HEK293 (cell line): ENCODE measurements at regions not wholly inside any gene's neighbourhood (a gene's known extent, or its start where the extent isn't known, plus 50 kb on each side); places are given as distances from the start of the nearest gene placed in this dataset.

Experiments used
- CTCF ChIA-PET: fragments of 350-600 bp; formaldehyde crosslinking; extraction: SDS; loops from one replicate; lab custom pipeline; 2021; ENCODE audit warnings: antibody characterized with exemption; lab: Yijun Ruan, JAX
- POLR2A ChIA-PET: fragments of 300-600 bp; formaldehyde crosslinking; extraction: SDS; loops from one replicate; lab custom pipeline; 2020; ENCODE audit warnings: antibody characterized with exemption, inconsistent platforms; lab: Yijun Ruan, JAX
- H3K27ac ChIP-seq: fragments of 200-500 bp; sonication (Bioruptor generic); 2 replicates; pipeline ENCODE4 v1.5.1; 2014; ENCODE audit warnings: low read depth, low read length, control low read depth, inconsistent platforms; ENCODE audit errors: extremely low read depth
- H3K36me3 ChIP-seq, 2 experiments: fragments of 200-500 bp in 1 of 2; sonication (Bioruptor generic) in 1 of 2; 1 replicate in 1 of 2; 2 replicates in 1 of 2; pipeline ENCODE4 v1.5.1; 2014 to 2017; ENCODE audit warnings: inconsistent platforms in 2 of 2, low read length in 2 of 2; ENCODE audit not compliant: control insufficient read depth in 2 of 2, insufficient read depth in 1 of 2
- H3K4me1 ChIP-seq: fragments of 200-500 bp; sonication (Bioruptor generic); 2 replicates; pipeline ENCODE4 v1.5.1; 2014; ENCODE audit warnings: mild to moderate bottlenecking, low read length, inconsistent platforms; ENCODE audit not compliant: control insufficient read depth, insufficient read depth
- H3K4me3 ChIP-seq: 2 replicates; pipeline ENCODE4 v1.5.1; 2011; ENCODE audit warnings: low read depth, mild to moderate bottlenecking, control low read depth, low read length, moderate library complexity
- H3K9me3 ChIP-seq: fragments of 200-500 bp; sonication (Bioruptor generic); 2 replicates; pipeline ENCODE4 v1.5.1; 2014; ENCODE audit warnings: low read depth, low read length, inconsistent platforms; ENCODE audit not compliant: control insufficient read depth, insufficient read depth
- GLIS2 ChIP-seq: fragments of 450-650 bp; formaldehyde crosslinking; IDR thresholded peaks from 2 replicates; pipeline ENCODE4 v1.5.1; 2016; ENCODE audit warnings: missing biosample characterization, missing genetic modification characterization
- HOXC10 ChIP-seq: sonication (generic); formaldehyde crosslinking; IDR thresholded peaks from 2 replicates; pipeline ENCODE4 v1.8.1; 2023; ENCODE audit warnings: mild to moderate bottlenecking, missing genetic modification reagents
- MYNN ChIP-seq: fragments of 450-650 bp; formaldehyde crosslinking; IDR thresholded peaks from 2 replicates; pipeline ENCODE4 v1.5.1; 2016; ENCODE audit warnings: missing biosample characterization, missing genetic modification characterization, borderline replicate concordance
- OSR2 ChIP-seq: fragments of 450-650 bp; formaldehyde crosslinking; IDR thresholded peaks from 2 replicates; pipeline ENCODE4 v1.5.1; 2016; ENCODE audit warnings: missing biosample characterization, missing genetic modification characterization
- PRDM1 ChIP-seq: fragments of 450-650 bp; formaldehyde crosslinking; IDR thresholded peaks from 2 replicates; pipeline ENCODE4; 2016; ENCODE audit warnings: missing biosample characterization, missing genetic modification characterization
- WT1 ChIP-seq: fragments of 450-650 bp; formaldehyde crosslinking; IDR thresholded peaks from 2 replicates; pipeline ENCODE4 v1.5.1; 2016; ENCODE audit warnings: missing biosample characterization, missing genetic modification characterization
- ZBTB7A ChIP-seq: fragments of 450-650 bp; formaldehyde crosslinking; IDR thresholded peaks from 2 replicates; pipeline ENCODE4 v1.5.1; 2016; ENCODE audit warnings: low read depth, missing biosample characterization, missing genetic modification characterization
- ZNF155 ChIP-seq: fragments of 450-650 bp; formaldehyde crosslinking; IDR thresholded peaks from 2 replicates; pipeline ENCODE4 v1.5.1; 2016; ENCODE audit warnings: missing biosample characterization, missing genetic modification characterization
- ZNF18 ChIP-seq: fragments of 450-650 bp; formaldehyde crosslinking; IDR thresholded peaks from 2 replicates; pipeline ENCODE4 v1.5.1; 2016; ENCODE audit warnings: missing biosample characterization, missing genetic modification characterization
- ZNF335 ChIP-seq: fragments of 450-650 bp; formaldehyde crosslinking; conservative IDR thresholded peaks from 2 replicates; pipeline ENCODE4 v1.5.1; 2016; ENCODE audit warnings: missing biosample characterization, missing genetic modification characterization
- ZNF366 ChIP-seq: fragments of 450-650 bp; formaldehyde crosslinking; conservative IDR thresholded peaks from 2 replicates; pipeline ENCODE4 v1.5.1; 2016; ENCODE audit warnings: missing biosample characterization, missing genetic modification characterization
- ZNF391 ChIP-seq: fragments of 450-650 bp; formaldehyde crosslinking; IDR thresholded peaks from 2 replicates; pipeline ENCODE4 v1.5.1; 2016; ENCODE audit warnings: low read depth, missing biosample characterization, missing genetic modification characterization, borderline replicate concordance
- ZNF449 ChIP-seq: fragments of 450-650 bp; formaldehyde crosslinking; IDR thresholded peaks from 2 replicates; pipeline ENCODE4 v1.5.1; 2017; ENCODE audit warnings: missing biosample characterization, mild to moderate bottlenecking, missing genetic modification characterization, moderate library complexity
- ZNF558 ChIP-seq: fragments of 450-650 bp; formaldehyde crosslinking; IDR thresholded peaks from 2 replicates; pipeline ENCODE4 v1.5.1; 2016; ENCODE audit warnings: missing biosample characterization, missing genetic modification characterization
- ZNF610 ChIP-seq: fragments of 450-650 bp; formaldehyde crosslinking; IDR thresholded peaks from 2 replicates; pipeline ENCODE4 v1.5.1; 2016; ENCODE audit warnings: missing biosample characterization, missing genetic modification characterization, borderline replicate concordance
- ZNF624 ChIP-seq: fragments of 450-650 bp; formaldehyde crosslinking; IDR thresholded peaks from 2 replicates; pipeline ENCODE4 v1.5.1; 2017; ENCODE audit warnings: missing biosample characterization, missing genetic modification characterization
- ZNF626 ChIP-seq: fragments of 450-650 bp; sonication (Bioruptor Pico); formaldehyde crosslinking; IDR thresholded peaks from 2 replicates; pipeline ENCODE4 v1.5.1; 2018; ENCODE audit warnings: missing biosample characterization, missing genetic modification characterization, inconsistent platforms
- ZNF707 ChIP-seq: fragments of 450-650 bp; formaldehyde crosslinking; IDR thresholded peaks from 2 replicates; pipeline ENCODE4 v1.5.1; 2016; ENCODE audit warnings: missing biosample characterization, missing genetic modification characterization
- ZNF747 ChIP-seq: fragments of 450-650 bp; formaldehyde crosslinking; IDR thresholded peaks from 2 replicates; pipeline ENCODE4 v1.5.1; 2016; ENCODE audit warnings: missing biosample characterization, missing genetic modification characterization
- ZNF768 ChIP-seq: fragments of 450-650 bp; formaldehyde crosslinking; IDR thresholded peaks from 2 replicates; pipeline ENCODE4 v1.5.1; 2018; ENCODE audit warnings: missing biosample characterization, mild to moderate bottlenecking, missing genetic modification characterization
- TF ChIP-seq, protein P1 (sequence below): fragments of 450-650 bp; formaldehyde crosslinking; IDR thresholded peaks from 2 replicates; pipeline ENCODE4 v1.5.1; 2017; ENCODE audit warnings: missing biosample characterization, missing genetic modification characterization
- TF ChIP-seq, protein P2 (sequence below): fragments of 450-650 bp; formaldehyde crosslinking; IDR thresholded peaks from 2 replicates; pipeline ENCODE4 v1.5.1; 2016; ENCODE audit warnings: missing biosample characterization, missing genetic modification characterization

DNA sequence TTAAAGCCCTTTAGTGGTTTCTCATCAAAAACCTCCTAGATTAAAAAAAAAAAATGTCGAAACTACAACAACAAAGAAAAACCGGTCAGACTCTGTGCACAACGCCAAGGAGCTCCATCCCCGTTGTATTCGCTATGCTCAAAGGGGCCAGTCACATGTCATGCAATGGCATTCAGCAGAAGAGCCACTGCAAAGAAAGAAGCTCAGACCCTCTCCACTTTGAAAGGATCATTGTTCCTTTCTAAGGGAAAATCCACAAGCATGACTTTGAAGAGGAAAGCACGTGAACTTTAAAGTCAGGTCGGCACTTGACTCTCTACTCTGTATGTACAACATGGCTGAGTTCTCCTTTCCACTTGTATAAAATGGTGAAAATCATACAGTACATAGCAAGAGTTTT, 655.6 kb downstream of the ETS1 start:
- Histone ChIP-seq H3K27ac (no peak overlapping the region), H3K4me1 (no peaks in the 10 kb centered on the region)
- ChIA-PET POLR2A (no interaction called here), CTCF (no interaction called here)
- TF ChIP-seq ZNF768 (tag by site-specific recombination) (no peak), PRDM1 (tag by site-specific recombination) (no peak), ZNF449 (tag by site-specific recombination) (no peak), ZNF624 (tag by site-specific recombination) (no peak), WT1 (tag by site-specific recombination) (no peak), MYNN (tag by site-specific recombination) (no peak), ZBTB7A (tag by site-specific recombination) (no peak), GLIS2 (no peak), ZNF391 (tag by site-specific recombination) (no peak), ZNF155 (tag by site-specific recombination) (no peak)
- TF ChIP-seq, all 188 proteins: peak for 0
- Histone ChIP-seq H3K9me3 (no peaks in the 10 kb centered on the region), H3K4me3 (no peak overlapping the region), H3K36me3 (no peaks in the 10 kb centered on the region)

GRCh38 chr11:127926721-127927120, 660.6 kb downstream of the ETS1 start:
- no peak overlapping the region for H3K27ac ChIP-seq
- ChIA-PET CTCF (no interaction called here), POLR2A (no interaction called here)
- H3K36me3 ChIP-seq, result no peaks in the 10 kb centered on the region
- H3K4me3 ChIP-seq, result no peak overlapping the region
- TF ChIP-seq ZNF747 (tag by site-specific recombination) (no peak), WT1 (tag by site-specific recombination) (no peak), ZNF18 (no peak), OSR2 (no peak), ZNF626 (no peak), ZNF610 (tag by site-specific recombination) (no peak)
- H3K4me1 ChIP-seq, result no peaks in the 10 kb centered on the region
- H3K9me3 ChIP-seq, result no peaks in the 10 kb centered on the region

DNA sequence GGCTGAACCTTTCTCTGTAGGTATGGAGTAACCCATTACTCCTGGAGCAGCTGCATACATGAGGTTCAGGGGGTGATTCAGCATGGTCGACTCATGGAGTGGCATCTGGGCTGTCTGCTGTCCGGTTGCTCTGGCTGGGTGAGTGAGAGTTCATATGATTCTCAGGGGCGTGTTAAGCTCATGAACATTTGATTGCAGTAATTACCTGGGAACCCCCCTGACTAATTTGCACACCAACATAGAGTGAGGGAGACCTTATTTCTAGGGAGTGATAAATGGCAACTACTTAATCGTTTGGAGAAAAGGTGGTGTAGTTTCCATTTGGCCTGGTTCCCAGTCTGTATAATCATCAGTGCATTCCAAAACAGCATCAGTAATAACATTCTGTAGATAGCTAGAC, 661.9 kb downstream of the ETS1 start:
- Histone ChIP-seq H3K36me3 (no peaks in the 10 kb centered on the region), H3K27ac (no peak overlapping the region), H3K4me1 (no peaks in the 10 kb centered on the region), H3K9me3 (no peaks in the 10 kb centered on the region), H3K4me3 (no peak overlapping the region)
- CTCF ChIA-PET, result no interaction called here
- POLR2A ChIA-PET, result no interaction called here
- TF ChIP-seq ZNF558 (no peak), HOXC10 (CRISPR knock-in tag) (no peak), ZNF366 (tag by site-specific recombination) (no peak), ZNF155 (tag by site-specific recombination) (no peak), ZNF335 (no peak), ZNF707 (tag by site-specific recombination) (no peak)
- TF ChIP-seq, protein P1, sequence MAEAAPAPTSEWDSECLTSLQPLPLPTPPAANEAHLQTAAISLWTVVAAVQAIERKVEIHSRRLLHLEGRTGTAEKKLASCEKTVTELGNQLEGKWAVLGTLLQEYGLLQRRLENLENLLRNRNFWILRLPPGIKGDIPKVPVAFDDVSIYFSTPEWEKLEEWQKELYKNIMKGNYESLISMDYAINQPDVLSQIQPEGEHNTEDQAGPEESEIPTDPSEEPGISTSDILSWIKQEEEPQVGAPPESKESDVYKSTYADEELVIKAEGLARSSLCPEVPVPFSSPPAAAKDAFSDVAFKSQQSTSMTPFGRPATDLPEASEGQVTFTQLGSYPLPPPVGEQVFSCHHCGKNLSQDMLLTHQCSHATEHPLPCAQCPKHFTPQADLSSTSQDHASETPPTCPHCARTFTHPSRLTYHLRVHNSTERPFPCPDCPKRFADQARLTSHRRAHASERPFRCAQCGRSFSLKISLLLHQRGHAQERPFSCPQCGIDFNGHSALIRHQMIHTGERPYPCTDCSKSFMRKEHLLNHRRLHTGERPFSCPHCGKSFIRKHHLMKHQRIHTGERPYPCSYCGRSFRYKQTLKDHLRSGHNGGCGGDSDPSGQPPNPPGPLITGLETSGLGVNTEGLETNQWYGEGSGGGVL (tag by site-specific recombination), result no peak
- TF ChIP-seq, protein P2, sequence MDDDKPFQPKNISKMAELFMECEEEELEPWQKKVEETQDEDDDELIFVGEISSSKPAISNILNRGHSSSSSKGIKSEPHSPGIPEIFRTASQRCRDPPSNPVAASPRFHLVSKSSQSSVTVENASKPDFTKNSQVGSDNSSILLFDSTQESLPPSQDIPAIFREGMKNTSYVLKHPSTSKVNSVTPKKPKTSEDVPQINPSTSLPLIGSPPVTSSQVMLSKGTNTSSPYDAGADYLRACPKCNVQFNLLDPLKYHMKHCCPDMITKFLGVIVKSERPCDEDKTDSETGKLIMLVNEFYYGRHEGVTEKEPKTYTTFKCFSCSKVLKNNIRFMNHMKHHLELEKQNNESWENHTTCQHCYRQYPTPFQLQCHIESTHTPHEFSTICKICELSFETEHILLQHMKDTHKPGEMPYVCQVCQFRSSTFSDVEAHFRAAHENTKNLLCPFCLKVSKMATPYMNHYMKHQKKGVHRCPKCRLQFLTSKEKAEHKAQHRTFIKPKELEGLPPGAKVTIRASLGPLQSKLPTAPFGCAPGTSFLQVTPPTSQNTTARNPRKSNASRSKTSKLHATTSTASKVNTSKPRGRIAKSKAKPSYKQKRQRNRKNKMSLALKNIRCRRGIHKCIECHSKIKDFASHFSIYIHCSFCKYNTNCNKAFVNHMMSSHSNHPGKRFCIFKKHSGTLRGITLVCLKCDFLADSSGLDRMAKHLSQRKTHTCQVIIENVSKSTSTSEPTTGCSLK, result no peak
